Transverse colon (tissue), 4 donors: ENCODE measurements at regions not wholly inside any gene's neighbourhood (a gene's known extent, or its start where the extent isn't known, plus 50 kb on each side); places are given as distances from the start of the nearest gene placed in this dataset.

Experiments used
- DNase-seq: peaks from one replicate; pipeline ENCODE4 v3.0.0-alpha.2; 2019
- H3K27ac ChIP-seq, 4 donors: fragments of 200-600 bp; sonication (generic); 2 replicates each; pipeline ENCODE4 v1.5.1; 2016 to 2018; ENCODE audit warnings: inconsistent platforms in 4 of 4
- H3K27me3 ChIP-seq: fragments of 200-600 bp; sonication (generic); 2 replicates; pipeline ENCODE4 v1.5.1; 2017; ENCODE audit warnings: inconsistent platforms
- H3K36me3 ChIP-seq, 4 donors: fragments of 200-600 bp; sonication (generic); 2 replicates each; pipeline ENCODE4 v1.5.1; 2017 to 2019; ENCODE audit warnings: inconsistent platforms in 4 of 4
- H3K4me1 ChIP-seq, 4 donors: fragments of 200-600 bp; sonication (generic); 2 replicates each; pipeline ENCODE4 v1.5.1; 2017 to 2020; ENCODE audit warnings: inconsistent platforms in 4 of 4
- H3K4me3 ChIP-seq, 4 donors: fragments of 200-600 bp; sonication (generic); 1 replicate in 1 of 4; 2 replicates in 3 of 4; pipeline versions ENCODE4 v1.5.1 to v1.6.1; 2017 to 2019; ENCODE audit warnings: inconsistent platforms in 4 of 4
- H3K9me3 ChIP-seq, 2 donors: fragments of 200-600 bp; sonication (generic); 2 replicates each; pipeline ENCODE4 v1.5.1; 2017 to 2019; ENCODE audit warnings: inconsistent platforms in 2 of 2
- CTCF ChIP-seq, 5 experiments: fragments of 200-600 bp in 3 of 5; fragments of 450-650 bp in 2 of 5; sonication (generic) in 3 of 5; IDR thresholded peaks; 1 replicate in 2 of 5; 2 replicates in 3 of 5; pipeline ENCODE4 v1.5.1; 2016 to 2017; ENCODE audit warnings: antibody characterized with exemption in 5 of 5, inconsistent platforms in 3 of 5, mild to moderate bottlenecking in 2 of 5, moderate library complexity in 1 of 5
- EP300 ChIP-seq: sonication (generic); formaldehyde crosslinking; IDR thresholded peaks from one replicate; pipeline ENCODE4 v1.6.1; 2017; ENCODE audit warnings: antibody characterized with exemption, low read depth
- POLR2A ChIP-seq: fragments of 450-650 bp; IDR thresholded peaks from one replicate; pipeline ENCODE4 v1.6.1; 2016; ENCODE audit warnings: antibody characterized with exemption, mild to moderate bottlenecking, moderate library complexity
- POLR2AphosphoS5 ChIP-seq, 3 donors: sonication (generic); formaldehyde crosslinking; IDR thresholded peaks; one replicate each; pipeline ENCODE4 v1.6.1; 2016; ENCODE audit warnings: antibody characterized with exemption in 3 of 3
- WGBS, 2 donors: methylation state at CpG; one replicate each; pipeline ENCODE4 v1.1.5; 2018; ENCODE audit warnings: low coverage in 1 of 2; 5-methylcytosine and 5-hydroxymethylcytosine counted together
- in situ Hi-C, 4 donors: fragments of 200-750 bp; cut with MboI; loops; one replicate each; pipeline versions ENCODE4 v1.15.0 to v1.15.1; 2017; ENCODE audit warnings: low sequenced_read_pairs in 3 of 4, low pct_ligation_motif_present in 1 of 4, low pct_unique_long_range_greater_than_20kb in 1 of 4
- intact Hi-C: fragments of 100-400 bp; cut with DNase I; formaldehyde crosslinking; loops from one replicate; pipeline ENCODE4 v1.15.1; 2023; ENCODE audit warnings: low total_unique reads

DNA sequence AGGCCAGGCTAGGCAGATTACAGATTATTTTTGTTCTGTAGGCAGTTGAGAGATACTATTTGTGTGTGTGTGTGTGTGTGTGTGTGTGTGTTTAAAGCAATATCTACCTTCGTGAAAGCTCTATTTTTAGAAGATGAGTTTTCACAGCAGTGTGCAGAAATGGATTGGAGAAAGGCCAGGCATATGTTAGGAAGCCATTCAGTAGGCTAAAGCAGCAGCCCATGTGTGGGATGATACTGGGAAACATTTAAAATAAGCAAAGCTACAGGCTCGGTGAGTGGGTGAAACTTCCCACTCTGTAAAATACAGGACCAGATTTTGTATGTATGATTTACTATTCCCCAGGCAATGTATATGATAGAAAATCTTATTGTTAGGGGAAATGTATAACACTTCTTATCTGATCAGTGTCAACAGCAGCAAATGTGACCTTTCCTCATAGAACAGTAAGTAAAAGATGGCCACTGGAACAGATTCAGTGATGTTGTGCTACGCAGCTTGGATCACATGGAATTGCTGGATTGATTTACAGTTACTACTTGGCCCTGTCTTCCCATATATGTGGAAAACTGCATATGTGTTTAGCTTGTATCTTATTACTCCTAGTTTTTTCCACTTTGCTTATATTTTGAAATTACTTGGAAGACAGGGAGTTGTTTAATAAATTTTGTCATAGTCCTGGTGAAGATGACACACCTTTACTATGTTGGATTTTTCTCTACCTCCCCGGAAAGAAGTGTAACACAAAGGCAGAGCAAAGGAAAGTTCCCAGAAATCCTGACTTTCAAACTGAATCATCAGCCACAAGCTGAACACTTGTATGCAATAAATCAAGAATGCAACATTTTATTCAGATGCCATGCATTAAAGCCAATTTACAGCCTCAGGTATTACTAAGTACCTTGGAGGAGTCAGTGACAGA, 1077.7 kb upstream of the SEMA6A start:
- TF ChIP-seq POLR2AphosphoS5 (IDR thresholded peaks at IDR 0.05) (no peak), EP300 (no peak), CTCF (IDR thresholded peaks at IDR 0.05) (no peak), POLR2A (no peak)
- no peak overlapping the region for H3K4me3 ChIP-seq
- H3K27ac ChIP-seq, result no peak overlapping the region
- no peaks in the 10 kb centered on the region for H3K27me3 ChIP-seq
- DNase-seq, result no peak
- no peaks in the 10 kb centered on the region for H3K4me1 ChIP-seq
- H3K36me3 ChIP-seq, result no peaks in the 10 kb centered on the region
- intact Hi-C loops (loop anchor here (1.0 kb wide), 1 partner anchor 11 kb away; no protein-coding TSS in a partner anchor), in situ Hi-C loops (no loop called here)
- peaks cover 0 to 3% of the 10 kb centered on the region in 2 donors for H3K9me3 ChIP-seq
- WGBS, 2 donors, result 61 to 80% methylated on average over 2 to 4 of the region's 4 CpGs

DNA sequence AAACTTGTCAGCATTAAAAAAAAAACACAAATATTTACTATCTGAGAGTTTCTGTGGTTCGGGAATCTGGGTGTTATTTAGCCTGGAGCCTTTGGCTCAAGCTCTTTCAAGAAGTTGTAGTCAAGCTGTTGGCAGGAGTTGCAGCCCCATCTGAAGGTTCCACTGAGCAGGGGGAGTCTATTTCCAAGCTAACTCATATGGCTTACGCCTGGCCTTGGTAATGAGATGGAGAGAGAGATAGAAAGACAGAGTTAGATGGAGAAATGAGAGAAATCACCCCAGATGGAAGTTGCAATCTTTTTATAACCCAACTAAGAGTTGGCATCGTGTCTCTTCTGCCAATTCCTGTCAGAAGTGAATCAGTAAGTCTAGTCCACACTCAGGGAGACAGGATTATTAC, 1075.2 kb upstream of the SEMA6A start:
- 64% methylated on average over 3 of the region's 3 CpGs for WGBS, 2 donors
- intact Hi-C loops, result no loop called here
- no peak for DNase-seq
- Histone ChIP-seq H3K27me3 (no peaks in the 10 kb centered on the region), H3K9me3 (peaks cover 0 to 3% of the 10 kb centered on the region in 2 donors), H3K27ac (no peak overlapping the region), H3K36me3 (no peaks in the 10 kb centered on the region), H3K4me3 (no peak overlapping the region), H3K4me1 (no peaks in the 10 kb centered on the region)
- in situ Hi-C loops, result no loop called here
- TF ChIP-seq POLR2A (no peak), EP300 (no peak), POLR2AphosphoS5 (IDR thresholded peaks at IDR 0.05) (no peak), CTCF (IDR thresholded peaks at IDR 0.05) (no peak)

DNA sequence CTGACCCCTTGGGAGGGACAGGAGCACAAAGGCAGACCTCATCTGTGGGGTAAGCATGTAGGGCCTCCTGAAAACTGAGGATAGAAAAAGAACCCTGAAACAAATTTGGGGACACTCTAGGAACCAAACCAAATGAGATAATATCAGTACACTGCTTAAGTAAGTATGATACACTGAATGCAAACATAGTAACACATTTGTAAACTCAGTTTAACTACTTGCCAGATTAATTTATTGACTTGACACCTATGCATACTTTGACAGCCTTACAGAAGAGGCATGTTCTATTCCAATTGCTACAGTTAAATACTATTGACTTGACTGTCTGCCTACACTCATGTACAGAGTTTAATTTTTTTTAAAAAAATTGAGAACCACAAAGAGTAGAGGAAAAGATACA, 1070.8 kb upstream of the SEMA6A start:
- DNase-seq, result no peak
- intact Hi-C loops, result no loop called here
- Histone ChIP-seq H3K27ac (no peak overlapping the region), H3K27me3 (no peaks in the 10 kb centered on the region), H3K9me3 (peaks cover 0 to 3% of the 10 kb centered on the region in 2 donors), H3K36me3 (no peaks in the 10 kb centered on the region), H3K4me1 (no peaks in the 10 kb centered on the region), H3K4me3 (no peak overlapping the region)
- in situ Hi-C loops, result no loop called here
- no peak for TF ChIP-seq POLR2AphosphoS5 (IDR thresholded peaks at IDR 0.05)
- TF ChIP-seq CTCF (IDR thresholded peaks at IDR 0.05), result no peak
- TF ChIP-seq POLR2A, result no peak
- TF ChIP-seq EP300, result no peak

DNA sequence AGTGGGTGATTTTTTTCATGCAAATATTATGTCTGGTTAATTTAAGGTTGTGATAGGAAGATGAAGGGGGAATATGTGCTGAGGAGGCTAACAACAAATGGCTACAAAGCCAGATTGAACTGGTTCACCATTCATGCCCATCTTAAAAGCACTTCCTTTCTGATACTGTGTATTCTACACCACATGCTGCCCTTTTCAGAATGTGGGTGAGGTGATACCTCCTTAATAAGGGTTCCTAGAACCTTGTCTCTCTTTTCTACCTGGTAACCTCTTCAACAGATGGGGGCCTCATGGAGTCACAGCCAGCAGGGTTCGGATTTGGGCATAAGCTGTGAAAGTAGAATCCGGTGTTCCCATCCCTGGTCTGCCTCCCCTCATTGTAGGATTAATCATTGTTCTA, 1064.0 kb upstream of the SEMA6A start:
- WGBS, 2 donors, result 83 to 93% methylated on average over 1 to 2 of the region's 2 CpGs
- DNase-seq, result no peak
- Histone ChIP-seq H3K27ac (no peak overlapping the region), H3K36me3 (no peaks in the 10 kb centered on the region), H3K4me3 (no peak overlapping the region), H3K9me3 (no peaks in the 10 kb centered on the region), H3K27me3 (no peaks in the 10 kb centered on the region), H3K4me1 (no peaks in the 10 kb centered on the region)
- in situ Hi-C loops (no loop called here), intact Hi-C loops (no loop called here)
- no peak for TF ChIP-seq CTCF (IDR thresholded peaks at IDR 0.05)
- TF ChIP-seq POLR2AphosphoS5 (IDR thresholded peaks at IDR 0.05), result no peak
- TF ChIP-seq POLR2A, result no peak
- no peak for TF ChIP-seq EP300
